ENCODE measurements at regions not wholly inside any gene's neighbourhood (a gene's known extent, or its start where the extent isn't known, plus 50 kb on each side); places are given as distances from the start of the nearest gene placed in this dataset.

GRCh38 chr1:222124602-222125001 is 382.7 kb upstream of the DUSP10 start:
- Histone ChIP-seq H3K27ac (ENCODE audit: extremely low read depth, low read depth, low read length) (no peak overlapping the region), H3K36me3 (ENCODE audit: control insufficient read depth in 2 of 2, insufficient read depth in 1 of 2, low read length in 2 of 2) (no peaks in the 10 kb centered on the region), H3K4me1 (ENCODE audit: control insufficient read depth, insufficient read depth, low read length) (no peaks in the 10 kb centered on the region), H3K9me3 (ENCODE audit: control insufficient read depth, insufficient read depth, low read depth, low read length) (no peaks in the 10 kb centered on the region), H3K4me3 (ENCODE audit: low read depth, low read length) (no peak overlapping the region)
- TF ChIP-seq ZNF654 (tag by site-specific recombination; IDR thresholded peaks at IDR 0.05; ENCODE audit: low read depth): 0 out of 2 replicates have a peak, but pooled peaks have one; percentile 7
- TF ChIP-seq CTCF (tag by site-specific recombination; IDR thresholded peaks at IDR 0.05): 0 out of 2 replicates have a peak, but pooled peaks have one; percentile 21
- no peak for TF ChIP-seq ZNF366 (tag by site-specific recombination; conservative IDR thresholded peaks at IDR 0.05)
- ChIA-PET POLR2A (no interaction called here), CTCF (interaction anchor here (0.6 to 3.0 kb wide), 7 partner anchors 22 to 693 kb away, joined by 3 to 14 read pairs (median 3); no protein-coding TSS in a partner anchor)

GRCh38 chr1:222123111-222123510 is 381.2 kb upstream of the DUSP10 start:
- H3K4me3 ChIP-seq (ENCODE audit: low read depth, low read length): no peak overlapping the region
- POLR2A ChIA-PET: no interaction called here
- no peaks in the 10 kb centered on the region for H3K36me3 ChIP-seq (ENCODE audit: control insufficient read depth in 2 of 2, insufficient read depth in 1 of 2, low read length in 2 of 2)
- TF ChIP-seq SP7 (tag by site-specific recombination; IDR thresholded peaks at IDR 0.05): no peak
- TF ChIP-seq ZNF549 (tag by site-specific recombination; IDR thresholded peaks at IDR 0.05): no peak
- no peak for TF ChIP-seq ZNF221 (tag by site-specific recombination; IDR thresholded peaks at IDR 0.05; ENCODE audit: borderline replicate concordance)
- no peak for TF ChIP-seq ZNF404 (tag by site-specific recombination; IDR thresholded peaks at IDR 0.05)
- H3K4me1 ChIP-seq (ENCODE audit: control insufficient read depth, insufficient read depth, low read length): no peaks in the 10 kb centered on the region
- H3K9me3 ChIP-seq (ENCODE audit: control insufficient read depth, insufficient read depth, low read depth, low read length): no peaks in the 10 kb centered on the region
- H3K27ac ChIP-seq (ENCODE audit: extremely low read depth, low read depth, low read length): no peak overlapping the region
- CTCF ChIA-PET: interaction anchor here (1.0 to 1.3 kb wide), 3 partner anchors 18 to 332 kb away, joined by 3 to 9 read pairs (median 4); no protein-coding TSS in a partner anchor

GRCh38 chr1:222117809-222118208 is 375.9 kb upstream of the DUSP10 start:
- H3K9me3 ChIP-seq (ENCODE audit: control insufficient read depth, insufficient read depth, low read depth, low read length): no peaks in the 10 kb centered on the region
- TF ChIP-seq PRDM4 (tag by site-specific recombination; IDR thresholded peaks at IDR 0.05): no peak
- TF ChIP-seq ZNF391 (tag by site-specific recombination; IDR thresholded peaks at IDR 0.05; ENCODE audit: borderline replicate concordance, low read depth): no peak
- no peak for TF ChIP-seq IKZF3 (tag by site-specific recombination; IDR thresholded peaks at IDR 0.05)
- no peak for TF ChIP-seq SP2 (tag by site-specific recombination; IDR thresholded peaks at IDR 0.05)
- TF ChIP-seq ZNF155 (tag by site-specific recombination; IDR thresholded peaks at IDR 0.05): no peak
- TF ChIP-seq ZNF510 (tag by site-specific recombination; IDR thresholded peaks at IDR 0.05; ENCODE audit: insufficient replicate concordance): no peak
- TF ChIP-seq ZNF585B (tag by site-specific recombination; IDR thresholded peaks at IDR 0.05): no peak
- TF ChIP-seq ZNF621 (tag by site-specific recombination; IDR thresholded peaks at IDR 0.05): no peak
- TF ChIP-seq ZNF514 (tag by site-specific recombination; IDR thresholded peaks at IDR 0.05): no peak
- TF ChIP-seq ZNF776 (tag by site-specific recombination; IDR thresholded peaks at IDR 0.05; ENCODE audit: borderline replicate concordance): no peak
- TF ChIP-seq ZIC2 (tag by site-specific recombination; IDR thresholded peaks at IDR 0.05): no peak
- TF ChIP-seq ZNF2 (tag by site-specific recombination; IDR thresholded peaks at IDR 0.05): no peak
- no peak for TF ChIP-seq ZNF214 (tag by site-specific recombination; IDR thresholded peaks at IDR 0.05; ENCODE audit: borderline replicate concordance)
- H3K36me3 ChIP-seq (ENCODE audit: control insufficient read depth in 2 of 2, insufficient read depth in 1 of 2, low read length in 2 of 2): no peaks in the 10 kb centered on the region
- POLR2A ChIA-PET: no interaction called here
- H3K27ac ChIP-seq (ENCODE audit: extremely low read depth, low read depth, low read length): no peak overlapping the region
- H3K4me3 ChIP-seq (ENCODE audit: low read depth, low read length): no peak overlapping the region
- H3K4me1 ChIP-seq (ENCODE audit: control insufficient read depth, insufficient read depth, low read length): no peaks in the 10 kb centered on the region
- CTCF ChIA-PET: interaction anchor here (1.1 kb wide), 1 partner anchor 48 kb away, joined by 6 read pairs; no protein-coding TSS in a partner anchor

Measured in HEK293 (cell line).